Choroid plexus epithelial cell (primary cell): ENCODE measurements at regions not wholly inside any gene's neighbourhood (a gene's known extent, or its start where the extent isn't known, plus 50 kb on each side); places are given as distances from the start of the nearest gene placed in this dataset.
"Not testable (repeated sequence)": the region's sequence is repeated elsewhere in the genome, so short reads cannot be mapped to it uniquely, and the experiment has no call there.

Experiments
- DNase-seq: peaks from one replicate; pipeline ENCODE4 v3.0.0-alpha.2; 2010; ENCODE audit warnings: low read depth
- H3K4me3 ChIP-seq: 2 replicates; pipeline ENCODE4 v1.5.1; 2011; ENCODE audit warnings: low read depth, mild to moderate bottlenecking, control low read depth, low read length, moderate library complexity
- TF ChIP-seq, protein P1 (sequence below): conservative IDR thresholded peaks from 2 replicates; pipeline ENCODE4 v1.5.1; 2011; ENCODE audit warnings: low read depth, mild to moderate bottlenecking, control low read depth, inconsistent platforms, low read length, moderate library complexity

DNA sequence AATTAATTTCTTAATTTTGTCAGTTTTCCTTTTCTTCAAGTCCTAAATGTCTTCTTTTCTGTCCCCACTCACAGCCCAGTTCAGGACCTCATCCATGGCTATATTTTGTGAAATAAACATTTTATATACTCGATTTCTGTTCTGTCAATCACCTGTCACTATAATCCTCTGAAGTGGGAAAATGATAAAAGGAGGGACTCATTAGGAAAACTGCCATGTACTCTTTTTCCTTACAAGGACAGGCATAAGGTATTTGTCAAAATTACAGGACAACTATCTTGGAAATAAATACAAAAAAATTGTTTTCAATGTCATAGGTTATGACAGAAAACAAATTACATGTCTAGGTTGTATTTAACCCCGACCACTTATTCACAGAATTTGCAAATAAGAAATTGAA, 240.1 kb upstream of the CBLB start:
- TF ChIP-seq, protein P1, sequence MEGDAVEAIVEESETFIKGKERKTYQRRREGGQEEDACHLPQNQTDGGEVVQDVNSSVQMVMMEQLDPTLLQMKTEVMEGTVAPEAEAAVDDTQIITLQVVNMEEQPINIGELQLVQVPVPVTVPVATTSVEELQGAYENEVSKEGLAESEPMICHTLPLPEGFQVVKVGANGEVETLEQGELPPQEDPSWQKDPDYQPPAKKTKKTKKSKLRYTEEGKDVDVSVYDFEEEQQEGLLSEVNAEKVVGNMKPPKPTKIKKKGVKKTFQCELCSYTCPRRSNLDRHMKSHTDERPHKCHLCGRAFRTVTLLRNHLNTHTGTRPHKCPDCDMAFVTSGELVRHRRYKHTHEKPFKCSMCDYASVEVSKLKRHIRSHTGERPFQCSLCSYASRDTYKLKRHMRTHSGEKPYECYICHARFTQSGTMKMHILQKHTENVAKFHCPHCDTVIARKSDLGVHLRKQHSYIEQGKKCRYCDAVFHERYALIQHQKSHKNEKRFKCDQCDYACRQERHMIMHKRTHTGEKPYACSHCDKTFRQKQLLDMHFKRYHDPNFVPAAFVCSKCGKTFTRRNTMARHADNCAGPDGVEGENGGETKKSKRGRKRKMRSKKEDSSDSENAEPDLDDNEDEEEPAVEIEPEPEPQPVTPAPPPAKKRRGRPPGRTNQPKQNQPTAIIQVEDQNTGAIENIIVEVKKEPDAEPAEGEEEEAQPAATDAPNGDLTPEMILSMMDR, result no peak
- H3K4me3 ChIP-seq, result no peak overlapping the region
- DNase-seq, result no peak

DNA sequence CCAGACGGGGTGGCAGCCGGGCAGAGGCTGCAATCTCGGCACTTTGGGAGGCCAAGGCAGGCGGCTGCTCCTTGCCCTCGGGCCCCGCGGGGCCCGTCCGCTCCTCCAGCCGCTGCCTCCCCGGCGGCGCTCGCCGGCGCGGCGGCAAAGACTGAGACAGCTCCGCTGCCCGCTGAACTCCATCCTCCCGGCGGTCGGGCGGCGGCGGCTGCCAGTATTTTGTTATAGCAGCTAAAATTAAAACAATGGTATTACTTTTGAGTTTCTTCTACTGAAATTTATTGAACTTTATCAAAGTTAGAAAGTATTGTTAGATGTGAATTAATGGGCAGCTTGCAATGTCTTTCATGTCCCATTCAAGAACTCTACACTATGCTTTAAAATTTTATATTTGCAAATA, 243.7 kb upstream of the CBLB start:
- not testable (repeated sequence) for DNase-seq

DNA sequence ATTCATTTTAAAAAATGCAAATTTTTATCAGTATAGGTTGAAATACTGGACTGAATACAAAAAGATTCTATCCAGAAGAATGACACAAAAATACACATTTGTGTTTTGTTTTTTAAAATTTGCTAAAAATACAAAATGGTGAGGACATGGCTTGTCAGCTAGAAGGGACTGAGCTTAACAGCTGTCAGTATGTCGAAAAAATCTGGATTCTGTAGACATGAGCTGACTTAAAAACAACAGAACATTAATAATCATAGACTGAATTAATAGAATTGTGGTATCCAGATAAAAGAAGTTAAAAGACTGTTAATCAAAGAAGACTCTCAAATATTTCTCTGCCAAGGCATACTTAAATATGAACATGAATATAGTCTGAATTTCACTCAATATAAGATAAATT, 244.9 kb upstream of the CBLB start:
- H3K4me3 ChIP-seq, result no peak overlapping the region
- DNase-seq, result no peak

More for the DNA sequence above, 243.7 kb upstream of the CBLB start:
- H3K4me3 ChIP-seq, result not testable (repeated sequence)

DNA sequence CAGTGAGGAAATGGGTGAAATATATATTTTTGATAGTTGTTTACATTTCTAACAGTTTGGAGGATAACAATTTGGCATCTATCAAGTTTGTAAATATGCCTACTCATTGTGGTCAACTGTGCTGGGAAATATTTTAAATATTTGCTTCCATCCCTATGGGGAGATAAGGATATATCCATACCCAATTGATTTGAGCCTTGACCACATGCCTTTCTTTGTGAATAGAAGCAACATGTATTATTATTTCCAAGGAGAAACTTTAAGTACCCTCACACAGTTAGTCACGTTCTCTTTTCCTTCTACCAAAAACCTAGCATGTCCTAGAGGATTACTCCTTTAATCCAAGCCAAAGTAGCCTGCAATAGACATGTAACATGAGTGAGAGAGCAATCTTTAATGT, 245.4 kb upstream of the CBLB start:
- peak; percentile 64 for DNase-seq
- TF ChIP-seq, protein P1, result no peak

More for the DNA sequence above, 244.9 kb upstream of the CBLB start:
- TF ChIP-seq, protein P1, result no peak

DNA sequence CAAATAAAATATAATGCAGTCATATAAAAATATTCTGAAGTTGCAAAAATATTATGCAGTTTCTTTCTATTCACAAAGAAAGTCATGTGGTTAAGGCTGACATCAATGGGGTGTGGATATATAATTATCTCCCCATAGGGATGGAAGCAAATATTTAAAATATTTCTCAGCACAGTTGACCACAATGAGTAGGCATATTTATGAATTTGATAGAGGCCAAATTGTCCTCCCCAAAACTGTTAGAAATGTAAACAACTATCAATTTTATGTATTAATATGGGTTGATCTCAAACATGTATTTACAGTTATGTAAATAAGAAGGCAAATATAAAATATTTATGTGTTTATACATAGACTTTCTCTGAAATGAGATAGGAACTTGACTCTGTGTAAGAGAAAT, 246.0 kb upstream of the CBLB start:
- DNase-seq, result peak; percentile 73
- no peak overlapping the region for H3K4me3 ChIP-seq
- TF ChIP-seq, protein P1, result no peak

More for the DNA sequence above, 245.4 kb upstream of the CBLB start:
- H3K4me3 ChIP-seq, result no peak overlapping the region

DNA sequence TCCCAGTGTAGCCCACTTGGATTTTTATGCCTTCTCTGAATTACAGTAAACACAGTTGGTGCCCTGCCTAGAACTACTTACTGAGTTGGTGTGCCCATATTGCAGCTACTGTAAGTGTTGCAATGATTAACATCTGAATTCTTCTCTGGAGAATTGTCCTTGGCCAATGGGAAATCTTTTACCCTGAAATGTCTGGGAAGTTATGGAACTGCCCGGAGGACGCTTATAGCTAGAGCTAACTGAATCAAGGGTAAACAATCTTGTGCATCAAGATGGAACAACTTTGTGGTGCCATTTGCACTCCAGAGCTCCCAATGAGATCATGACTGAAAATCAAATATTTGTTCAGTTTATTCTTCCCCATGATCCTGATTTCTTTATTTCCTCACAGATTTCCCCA, 246.7 kb upstream of the CBLB start:
- no peak for DNase-seq
- H3K4me3 ChIP-seq, result no peak overlapping the region
- TF ChIP-seq, protein P1, result no peak

DNA sequence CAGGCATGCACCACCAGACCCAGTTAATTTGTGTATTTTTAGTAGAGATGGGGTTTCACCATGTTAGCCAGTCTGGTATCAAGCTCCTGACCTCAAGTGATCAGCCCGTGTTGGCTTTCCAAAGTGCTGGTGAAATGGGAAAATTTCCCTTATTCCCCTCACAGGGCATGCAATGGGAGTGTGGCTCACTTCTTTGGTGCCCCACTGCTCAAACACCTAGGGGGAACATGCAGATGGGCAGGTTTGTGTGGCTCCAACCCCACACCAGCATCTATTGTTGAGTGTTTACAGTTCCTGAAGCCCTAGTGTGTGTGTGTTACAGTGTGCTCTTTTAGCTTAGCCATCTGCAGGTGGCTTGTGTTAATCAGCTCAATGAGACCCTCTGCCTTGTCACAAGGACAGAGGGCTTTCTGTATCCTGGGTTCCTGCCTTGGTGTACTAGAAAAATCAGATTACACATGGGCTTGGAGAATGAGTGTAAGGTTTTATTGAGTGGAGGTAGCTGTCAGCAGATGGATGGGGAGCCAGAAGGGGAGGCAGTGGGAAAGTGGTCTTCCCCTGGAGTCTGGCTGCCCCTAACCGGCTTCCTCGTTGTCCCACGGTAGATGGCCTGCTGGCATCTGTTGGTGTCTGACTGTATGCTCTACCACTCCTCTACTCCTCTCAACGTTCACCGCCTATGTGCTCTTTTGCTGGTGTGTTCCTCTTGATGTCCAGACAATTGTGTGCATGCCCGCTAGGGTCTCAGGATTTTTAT, 248.1 kb upstream of the CBLB start:
- H3K4me3 ChIP-seq, result no peak overlapping the region
- TF ChIP-seq, protein P1, result no peak
- no peak for DNase-seq

DNA sequence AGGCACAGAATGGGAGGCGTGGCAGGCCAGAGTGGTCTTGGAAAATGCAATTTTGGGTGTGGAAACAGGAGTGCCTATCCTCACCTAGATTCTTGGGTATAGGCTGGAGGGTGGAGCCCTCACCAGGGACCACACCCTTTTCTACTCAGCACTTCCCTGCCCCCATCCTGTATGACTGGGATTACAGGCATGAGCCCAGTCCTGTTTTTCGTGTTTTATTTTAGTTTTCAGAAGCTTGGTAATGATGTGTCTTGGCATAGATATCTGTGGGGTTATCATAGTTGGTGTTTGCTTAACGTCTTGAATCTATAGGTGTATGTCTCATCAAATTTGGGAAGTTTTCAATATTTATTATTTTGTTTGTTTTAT, 248.7 kb upstream of the CBLB start:
- TF ChIP-seq, protein P1, result no peak
- no peak for DNase-seq
- no peak overlapping the region for H3K4me3 ChIP-seq
